IMR-90 (cell line): ENCODE measurements at regions not wholly inside any gene's neighbourhood (a gene's known extent, or its start where the extent isn't known, plus 50 kb on each side); places are given as distances from the start of the nearest gene placed in this dataset.

Experiments used
- ATAC-seq: fragments of 200-7000 bp; cut with Tn5 transposase; 2 replicates; pipeline ENCODE4 v1.9.1; 2020; ENCODE audit warnings: low read depth, mild to moderate bottlenecking, moderate library complexity
- BruUV-seq: library from RNA; stranded (reverse); fragments of 400-500 nt; replicated peaks from 2 replicates; lab custom pipeline; 2021; lab: Mats Ljungman, UMichigan
- CTCF ChIA-PET: fragments of 300-600 bp; formaldehyde crosslinking; extraction: SDS; loops from one replicate; lab custom pipeline; 2021; ENCODE audit warnings: antibody characterized with exemption; lab: Yijun Ruan, JAX
- POLR2A ChIA-PET: fragments of 300-600 bp; sonication (Branson Sonifier 250); formaldehyde crosslinking; loops from one replicate; lab custom pipeline; 2022; ENCODE audit warnings: antibody characterized with exemption; ENCODE audit not compliant: unreplicated experiment; lab: Charles Lee
- DNase-seq: peaks from one replicate; pipeline ENCODE4 v3.0.0; 2013
- H2AFZ ChIP-seq: replicated peaks from 2 replicates; pipeline ENCODE3; 2013; ENCODE audit warnings: low read length, mild to moderate bottlenecking; ENCODE audit not compliant: poor library complexity
- H2AK5ac ChIP-seq: 2 replicates; pipeline ENCODE4 v1.6.1; 2013; ENCODE audit warnings: low read depth, low read length, inconsistent platforms
- H2AK9ac ChIP-seq: replicated peaks from 2 replicates; pipeline ENCODE3; 2013; ENCODE audit warnings: mild to moderate bottlenecking, low read depth, low read length, moderate library complexity; ENCODE audit not compliant: poor library complexity
- H2BK120ac ChIP-seq: 2 replicates; pipeline ENCODE4 v1.6.1; 2013; ENCODE audit warnings: low read depth, low read length, inconsistent platforms
- H2BK15ac ChIP-seq: 3 replicates; pipeline ENCODE4 v1.6.1; 2013; ENCODE audit warnings: low read depth, low read length, inconsistent platforms
- H2BK20ac ChIP-seq: 2 replicates; pipeline ENCODE4 v1.6.1; 2013; ENCODE audit warnings: low read depth, mild to moderate bottlenecking, inconsistent platforms, low read length, moderate library complexity
- H2BK5ac ChIP-seq: 2 replicates; pipeline ENCODE4 v1.6.1; 2013; ENCODE audit warnings: mild to moderate bottlenecking, low read depth, low read length, inconsistent platforms; ENCODE audit not compliant: poor library complexity, severe bottlenecking
- H3K14ac ChIP-seq: replicated peaks from 2 replicates; pipeline ENCODE4 v1.6.1; 2013; ENCODE audit warnings: low read depth, low read length, inconsistent platforms
- H3K18ac ChIP-seq: 2 replicates; pipeline ENCODE4 v1.6.1; 2013; ENCODE audit warnings: low read depth, low read length, control low read depth
- H3K23ac ChIP-seq: 2 replicates; pipeline ENCODE4 v1.6.1; 2013; ENCODE audit warnings: low read depth, low read length, inconsistent platforms
- H3K27ac ChIP-seq: 2 replicates; pipeline ENCODE4 v1.5.1; 2013; ENCODE audit warnings: mild to moderate bottlenecking, control low read depth, low read length; ENCODE audit not compliant: insufficient read depth
- H3K27me3 ChIP-seq: 2 replicates; pipeline ENCODE4 v1.6.1; 2013; ENCODE audit warnings: low read length; ENCODE audit not compliant: control insufficient read depth, insufficient read depth
- H3K36me3 ChIP-seq: 2 replicates; pipeline ENCODE4 v1.6.1; 2013; ENCODE audit warnings: low read length, mixed read lengths; ENCODE audit not compliant: control insufficient read depth, insufficient read depth
- H3K4ac ChIP-seq: 2 replicates; pipeline ENCODE4 v1.6.1; 2013; ENCODE audit warnings: low read depth, low read length, inconsistent platforms
- H3K4me1 ChIP-seq: 2 replicates; pipeline ENCODE4 v1.6.1; 2013; ENCODE audit warnings: low read length, mixed read lengths; ENCODE audit not compliant: control insufficient read depth, insufficient read depth
- H3K4me2 ChIP-seq: 2 replicates; pipeline ENCODE4 v1.6.1; 2013; ENCODE audit warnings: low read depth, mild to moderate bottlenecking, control low read depth, low read length, moderate library complexity
- H3K4me3 ChIP-seq: 2 replicates; pipeline ENCODE4 v1.5.1; 2013; ENCODE audit warnings: low read depth, mild to moderate bottlenecking, control low read depth, low read length, moderate library complexity; ENCODE audit not compliant: insufficient read depth
- H3K56ac ChIP-seq: 2 replicates; pipeline ENCODE4 v1.6.1; 2013; ENCODE audit warnings: low read length, inconsistent platforms; ENCODE audit not compliant: insufficient read depth; ENCODE audit errors: extremely low read depth
- H3K79me1 ChIP-seq, 2 experiments: 2 replicates each; pipeline ENCODE4 v1.6.1; 2013; ENCODE audit warnings: low read length in 2 of 2, inconsistent platforms in 1 of 2, low read depth in 1 of 2
- H3K9ac ChIP-seq: 2 replicates; pipeline ENCODE4 v1.6.1; 2013; ENCODE audit warnings: low read depth, low read length, control low read depth
- H3K9me1 ChIP-seq: 2 replicates; pipeline ENCODE4 v1.6.1; 2013; ENCODE audit warnings: low read length, inconsistent platforms; ENCODE audit not compliant: insufficient read depth
- H3K9me3 ChIP-seq: 2 replicates; pipeline ENCODE4 v1.6.1; 2013; ENCODE audit warnings: low read length; ENCODE audit not compliant: control insufficient read depth, insufficient read depth
- H4K20me1 ChIP-seq: 2 replicates; pipeline ENCODE4 v1.6.1; 2013; ENCODE audit warnings: low read length, inconsistent platforms; ENCODE audit not compliant: insufficient read depth
- H4K5ac ChIP-seq: 2 replicates; pipeline ENCODE4 v1.6.1; 2013; ENCODE audit warnings: mild to moderate bottlenecking, low read depth, low read length, control low read depth
- H4K8ac ChIP-seq, 2 experiments: 2 replicates each; pipeline ENCODE4 v1.6.1; 2013; ENCODE audit warnings: low read depth in 2 of 2, low read length in 2 of 2, control low read depth in 1 of 2, inconsistent platforms in 1 of 2
- H4K91ac ChIP-seq: 2 replicates; pipeline ENCODE4 v1.6.1; 2013; ENCODE audit warnings: low read depth, low read length, inconsistent platforms; ENCODE audit not compliant: insufficient read depth
- SMC3 ChIP-seq: fragments of 150-350 bp; IDR thresholded peaks from 2 replicates; pipeline ENCODE4 v1.6.1; 2016; ENCODE audit warnings: low read depth, mild to moderate bottlenecking, antibody characterized with exemption, low read length, moderate library complexity
- dilution Hi-C: fragments of 300-500 bp; cut with HindIII; formaldehyde crosslinking; loops from one replicate; pipeline ENCODE4 v1.14.3; 2018; ENCODE audit warnings: low sequenced_read_pairs; ENCODE audit not compliant: unreplicated experiment
- in situ Hi-C: fragments of 300-500 bp; cut with MboI; formaldehyde crosslinking; loops from 3 replicates; pipeline ENCODE4 v1.14.3; 2019; ENCODE audit warnings: low sequenced_read_pairs, inconsistent platforms, mixed read lengths
- intact Hi-C: fragments of 100-400 bp; cut with micrococcal nuclease; formaldehyde crosslinking; loops from 2 replicates; pipeline ENCODE4 v1.10.0; 2022

GRCh38 chr4:157423526-157424020, 203.0 kb downstream of the GRIA2 start:
- no peaks in the 10 kb centered on the region for H3K4me1 ChIP-seq
- no peak overlapping the region for H2AK9ac ChIP-seq
- H3K14ac ChIP-seq: no peak overlapping the region
- no peak overlapping the region for H3K56ac ChIP-seq
- no peak overlapping the region for H2BK120ac ChIP-seq
- no peak overlapping the region for H4K91ac ChIP-seq
- ATAC-seq (no peak), DNase-seq (no peak)
- BruUV-seq: no TSS peak
- no peaks in the 10 kb centered on the region for H3K9me1 ChIP-seq
- H3K9ac ChIP-seq: no peak overlapping the region
- no peak for TF ChIP-seq SMC3
- H4K20me1 ChIP-seq: no peaks in the 10 kb centered on the region
- intact Hi-C loops: no loop called here
- H3K4ac ChIP-seq: no peak overlapping the region
- H3K36me3 ChIP-seq: no peaks in the 10 kb centered on the region
- peaks cover 3% of the 10 kb centered on the region for H3K9me3 ChIP-seq
- ChIA-PET POLR2A (interaction anchor here (0.5 kb wide), 1 partner anchor 46 kb away, joined by 6 read pairs; no protein-coding TSS in a partner anchor), CTCF (no interaction called here)
- H3K27ac ChIP-seq: no peak overlapping the region
- H3K27me3 ChIP-seq: no peaks in the 10 kb centered on the region
- H4K8ac ChIP-seq: no peak overlapping the region
- no peak overlapping the region for H2BK15ac ChIP-seq
- H3K4me2 ChIP-seq: no peak overlapping the region
- in situ Hi-C loops: no loop called here
- no peak overlapping the region for H2AFZ ChIP-seq
- no peaks in the 10 kb centered on the region for H3K79me1 ChIP-seq
- dilution Hi-C loops: no loop called here
- H4K5ac ChIP-seq: no peak overlapping the region
- no peak overlapping the region for H3K23ac ChIP-seq
- no peak overlapping the region for H2BK5ac ChIP-seq
- no peak overlapping the region for H2BK20ac ChIP-seq
- no peak overlapping the region for H3K4me3 ChIP-seq
- H2AK5ac ChIP-seq: no peak overlapping the region
- no peak overlapping the region for H3K18ac ChIP-seq
